ENCODE measurements at regions not wholly inside any gene's neighbourhood (a gene's known extent, or its start where the extent isn't known, plus 50 kb on each side); places are given as distances from the start of the nearest gene placed in this dataset.

DNA sequence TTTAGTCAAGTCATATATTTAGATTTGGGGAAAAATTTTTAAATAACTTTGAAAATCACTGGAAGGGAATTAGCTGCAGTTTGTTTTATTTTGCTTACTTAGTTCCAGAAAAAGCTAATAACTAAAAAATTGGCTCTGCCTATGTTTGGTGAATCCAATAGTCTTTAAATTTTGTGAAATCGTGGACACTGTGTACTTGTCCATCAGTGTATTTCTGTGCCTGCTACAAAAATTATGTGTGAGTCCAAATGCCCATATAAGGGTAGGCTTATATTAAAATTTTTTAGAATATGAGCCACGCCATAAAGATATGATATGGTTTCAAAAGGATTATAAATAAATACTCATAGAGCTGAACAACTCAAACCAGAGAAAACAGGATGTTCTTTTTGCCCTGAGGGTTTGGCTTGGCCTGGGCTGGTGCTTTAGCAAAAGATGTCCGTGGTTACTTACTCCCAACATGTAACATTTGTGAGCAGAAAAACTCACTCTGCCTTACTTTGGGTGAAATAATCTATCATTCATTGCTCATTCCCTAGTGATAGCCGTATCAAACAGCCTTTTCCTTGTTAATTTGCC lies 133.2 kb upstream of the PRLR start:
- BruUV-seq (replicated peaks), result no TSS peak
- no peaks in the 10 kb centered on the region for H3K27me3 Mint-ChIP-seq (ENCODE audit: unreplicated experiment)
- intact Hi-C loops (cut with micrococcal nuclease; ENCODE audit: unreplicated experiment), result no loop called here

DNA sequence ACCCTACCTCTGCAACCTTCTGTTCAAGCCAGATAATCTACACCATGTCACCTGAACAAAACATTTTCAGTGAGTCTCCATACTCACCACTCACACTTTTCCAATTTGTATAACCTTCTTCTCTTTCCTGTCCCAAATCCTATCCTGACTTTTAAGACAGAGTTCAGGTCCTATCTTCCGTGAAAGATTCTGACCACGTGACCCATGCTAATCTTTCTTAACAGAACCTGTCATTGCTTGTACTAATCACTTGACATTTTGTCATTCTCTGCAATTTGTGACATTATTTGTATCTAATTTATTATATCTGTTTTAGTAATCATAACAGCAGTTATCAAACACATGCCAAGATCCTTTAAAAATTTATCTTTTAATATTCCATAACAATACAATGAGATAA lies 132.5 kb upstream of the PRLR start:
- DNase-seq, result no peak
- BruUV-seq (replicated peaks), result no TSS peak
- Mint-ChIP-seq H3K4me3 (ENCODE audit: low read depth, unreplicated experiment) (no peak overlapping the region), H3K9me3 (ENCODE audit: low read depth, unreplicated experiment) (peaks cover 12% of the 10 kb centered on the region), H3K36me3 (ENCODE audit: insufficient read depth, unreplicated experiment) (no peaks in the 10 kb centered on the region), H3K27ac (ENCODE audit: unreplicated experiment) (no peak overlapping the region), H3K4me1 (ENCODE audit: low read depth, unreplicated experiment) (no peaks in the 10 kb centered on the region), H3K27me3 (ENCODE audit: unreplicated experiment) (no peaks in the 10 kb centered on the region)
- CTCF ChIA-PET, result no interaction called here
- TF ChIP-seq, protein P1, sequence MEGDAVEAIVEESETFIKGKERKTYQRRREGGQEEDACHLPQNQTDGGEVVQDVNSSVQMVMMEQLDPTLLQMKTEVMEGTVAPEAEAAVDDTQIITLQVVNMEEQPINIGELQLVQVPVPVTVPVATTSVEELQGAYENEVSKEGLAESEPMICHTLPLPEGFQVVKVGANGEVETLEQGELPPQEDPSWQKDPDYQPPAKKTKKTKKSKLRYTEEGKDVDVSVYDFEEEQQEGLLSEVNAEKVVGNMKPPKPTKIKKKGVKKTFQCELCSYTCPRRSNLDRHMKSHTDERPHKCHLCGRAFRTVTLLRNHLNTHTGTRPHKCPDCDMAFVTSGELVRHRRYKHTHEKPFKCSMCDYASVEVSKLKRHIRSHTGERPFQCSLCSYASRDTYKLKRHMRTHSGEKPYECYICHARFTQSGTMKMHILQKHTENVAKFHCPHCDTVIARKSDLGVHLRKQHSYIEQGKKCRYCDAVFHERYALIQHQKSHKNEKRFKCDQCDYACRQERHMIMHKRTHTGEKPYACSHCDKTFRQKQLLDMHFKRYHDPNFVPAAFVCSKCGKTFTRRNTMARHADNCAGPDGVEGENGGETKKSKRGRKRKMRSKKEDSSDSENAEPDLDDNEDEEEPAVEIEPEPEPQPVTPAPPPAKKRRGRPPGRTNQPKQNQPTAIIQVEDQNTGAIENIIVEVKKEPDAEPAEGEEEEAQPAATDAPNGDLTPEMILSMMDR (IDR thresholded peaks at IDR 0.05; ENCODE audit: unreplicated experiment), result no peak
- intact Hi-C loops (cut with micrococcal nuclease; ENCODE audit: unreplicated experiment), result no loop called here

More for the DNA sequence above, 133.2 kb upstream of the PRLR start:
- no peaks in the 10 kb centered on the region for H3K36me3 Mint-ChIP-seq (ENCODE audit: insufficient read depth, unreplicated experiment)
- TF ChIP-seq, protein P1 (IDR thresholded peaks at IDR 0.05; ENCODE audit: unreplicated experiment), result no peak
- H3K27ac Mint-ChIP-seq (ENCODE audit: unreplicated experiment), result no peak overlapping the region
- H3K4me3 Mint-ChIP-seq (ENCODE audit: low read depth, unreplicated experiment), result no peak overlapping the region
- DNase-seq, result no peak
- no peaks in the 10 kb centered on the region for H3K4me1 Mint-ChIP-seq (ENCODE audit: low read depth, unreplicated experiment)
- peaks cover 12% of the 10 kb centered on the region for H3K9me3 Mint-ChIP-seq (ENCODE audit: low read depth, unreplicated experiment)
- CTCF ChIA-PET, result no interaction called here

DNA sequence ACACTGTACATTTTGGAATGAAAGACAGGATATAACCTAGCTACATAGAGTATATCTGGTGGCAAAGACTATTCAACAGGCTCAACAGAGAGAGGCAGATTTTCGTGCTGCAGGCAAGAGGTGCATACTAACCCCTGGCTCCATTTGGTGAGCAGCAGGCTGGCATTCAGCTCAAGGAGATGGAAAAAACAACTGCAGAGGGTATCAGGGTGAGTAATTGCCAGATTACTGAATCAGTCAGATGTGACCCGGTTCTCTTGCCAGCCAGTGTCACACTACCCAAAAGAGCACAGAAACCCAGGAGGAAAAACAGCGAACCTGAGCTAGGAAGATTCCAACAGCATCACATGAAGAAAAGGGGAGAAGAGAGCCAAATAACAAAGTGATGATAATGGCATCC lies 130.4 kb upstream of the PRLR start:
- BruUV-seq (replicated peaks), result no TSS peak
- TF ChIP-seq, protein P1 (IDR thresholded peaks at IDR 0.05; ENCODE audit: unreplicated experiment), result no peak
- Mint-ChIP-seq H3K9me3 (ENCODE audit: low read depth, unreplicated experiment) (peaks cover 10% of the 10 kb centered on the region), H3K27ac (ENCODE audit: unreplicated experiment) (no peak overlapping the region), H3K4me1 (ENCODE audit: low read depth, unreplicated experiment) (no peaks in the 10 kb centered on the region), H3K4me3 (ENCODE audit: low read depth, unreplicated experiment) (no peak overlapping the region), H3K36me3 (ENCODE audit: insufficient read depth, unreplicated experiment) (no peaks in the 10 kb centered on the region), H3K27me3 (ENCODE audit: unreplicated experiment) (no peaks in the 10 kb centered on the region)
- DNase-seq, result no peak
- CTCF ChIA-PET, result no interaction called here
- intact Hi-C loops (cut with micrococcal nuclease; ENCODE audit: unreplicated experiment), result no loop called here

GRCh38 chr5:35359859-35360258 lies 129.6 kb upstream of the PRLR start:
- Mint-ChIP-seq H3K9me3 (ENCODE audit: low read depth, unreplicated experiment) (peaks cover 14% of the 10 kb centered on the region), H3K4me3 (ENCODE audit: low read depth, unreplicated experiment) (no peak overlapping the region), H3K27ac (ENCODE audit: unreplicated experiment) (no peak overlapping the region), H3K36me3 (ENCODE audit: insufficient read depth, unreplicated experiment) (no peaks in the 10 kb centered on the region), H3K4me1 (ENCODE audit: low read depth, unreplicated experiment) (no peaks in the 10 kb centered on the region), H3K27me3 (ENCODE audit: unreplicated experiment) (no peaks in the 10 kb centered on the region)
- no TSS peak for BruUV-seq (replicated peaks)
- intact Hi-C loops (cut with micrococcal nuclease; ENCODE audit: unreplicated experiment), result no loop called here
- CTCF ChIA-PET, result no interaction called here
- DNase-seq, result no peak
- TF ChIP-seq, protein P1 (IDR thresholded peaks at IDR 0.05; ENCODE audit: unreplicated experiment), result no peak
